ENCODE measurements at regions not wholly inside any gene's neighbourhood (a gene's known extent, or its start where the extent isn't known, plus 50 kb on each side); places are given as distances from the start of the nearest gene placed in this dataset.

DNA sequence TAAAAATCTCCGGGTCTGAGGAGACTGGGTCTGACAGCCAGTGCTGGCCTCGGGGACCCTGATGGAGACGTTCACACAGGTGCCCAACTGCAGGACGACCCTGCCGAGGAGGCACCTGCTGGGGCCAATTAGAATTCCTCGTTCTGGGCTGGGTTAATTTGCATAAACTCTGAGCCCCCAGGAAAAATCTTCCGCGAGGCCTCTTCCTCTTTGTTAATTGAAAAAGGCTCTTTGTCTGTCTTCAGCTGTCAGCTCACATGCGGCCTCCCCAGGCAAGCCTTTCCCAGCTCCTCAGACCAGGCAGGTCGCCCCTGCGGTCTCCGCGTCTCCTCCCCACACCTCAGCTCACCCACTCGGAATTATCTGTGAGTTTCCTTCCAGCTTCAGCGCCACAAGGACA, 400.2 kb downstream of the SEC14L1 start:
- ChIA-PET POLR2A (no interaction called here), CTCF (interaction anchor here (0.6 to 5.6 kb wide), 2 partner anchors 274 to 475 kb away, joined by 3 to 119 read pairs; no protein-coding TSS in a partner anchor)
- Histone ChIP-seq H3K4me3 (ENCODE audit: low read depth, low read length) (no peak overlapping the region), H3K27ac (ENCODE audit: extremely low read depth, low read depth, low read length) (no peak overlapping the region), H3K4me1 (ENCODE audit: control insufficient read depth, insufficient read depth, low read length) (peaks cover 13% of the 10 kb centered on the region), H3K9me3 (ENCODE audit: control insufficient read depth, insufficient read depth, low read depth, low read length) (no peaks in the 10 kb centered on the region), H3K36me3 (ENCODE audit: control insufficient read depth in 2 of 2, insufficient read depth in 1 of 2, low read length in 2 of 2) (no peaks in the 10 kb centered on the region)
- TF ChIP-seq SP7 (tag by site-specific recombination; IDR thresholded peaks at IDR 0.05) (no peak), TRIM28 (IDR thresholded peaks at IDR 0.05; ENCODE audit: borderline replicate concordance, low read length) (no peak), ZNF791 (tag by site-specific recombination; IDR thresholded peaks at IDR 0.05) (no peak), ZNF560 (tag by site-specific recombination; IDR thresholded peaks at IDR 0.05; ENCODE audit: borderline replicate concordance) (no peak)

DNA sequence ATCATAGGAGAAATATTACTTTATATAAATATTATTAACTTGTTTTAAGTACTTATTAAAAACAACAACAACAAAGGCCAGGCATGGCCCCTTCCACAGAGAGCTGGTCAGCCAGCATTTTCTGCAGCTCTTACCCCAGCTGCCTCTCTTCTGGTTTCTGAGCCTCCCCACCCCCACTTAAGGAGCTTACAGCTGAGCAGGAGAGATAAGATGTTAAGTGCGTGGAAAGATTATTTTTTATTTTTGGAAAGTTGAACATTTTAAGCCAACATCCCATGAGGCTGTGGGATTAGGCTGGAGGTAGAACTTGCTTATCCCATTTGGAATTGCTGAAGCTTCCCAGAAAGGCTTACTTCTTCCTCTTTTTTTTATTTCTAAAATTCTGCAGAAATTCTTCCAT, 401.2 kb downstream of the SEC14L1 start:
- Histone ChIP-seq H3K36me3 (ENCODE audit: control insufficient read depth in 2 of 2, insufficient read depth in 1 of 2, low read length in 2 of 2) (no peaks in the 10 kb centered on the region), H3K4me3 (ENCODE audit: low read depth, low read length) (no peak overlapping the region), H3K4me1 (ENCODE audit: control insufficient read depth, insufficient read depth, low read length) (peaks cover 13% of the 10 kb centered on the region), H3K27ac (ENCODE audit: extremely low read depth, low read depth, low read length) (no peak overlapping the region), H3K9me3 (ENCODE audit: control insufficient read depth, insufficient read depth, low read depth, low read length) (no peaks in the 10 kb centered on the region)
- CTCF ChIA-PET, result interaction anchor here (0.6 to 5.6 kb wide), 25 partner anchors 10 to 551 kb away, joined by 3 to 119 read pairs (median 4); no protein-coding TSS in a partner anchor
- TF ChIP-seq ZNF510 (tag by site-specific recombination; IDR thresholded peaks at IDR 0.05; ENCODE audit: insufficient replicate concordance) (peak; percentile 59), BCL11A (tag by site-specific recombination; IDR thresholded peaks at IDR 0.05; ENCODE audit: low read depth) (no peak)
- TF ChIP-seq, protein P1, sequence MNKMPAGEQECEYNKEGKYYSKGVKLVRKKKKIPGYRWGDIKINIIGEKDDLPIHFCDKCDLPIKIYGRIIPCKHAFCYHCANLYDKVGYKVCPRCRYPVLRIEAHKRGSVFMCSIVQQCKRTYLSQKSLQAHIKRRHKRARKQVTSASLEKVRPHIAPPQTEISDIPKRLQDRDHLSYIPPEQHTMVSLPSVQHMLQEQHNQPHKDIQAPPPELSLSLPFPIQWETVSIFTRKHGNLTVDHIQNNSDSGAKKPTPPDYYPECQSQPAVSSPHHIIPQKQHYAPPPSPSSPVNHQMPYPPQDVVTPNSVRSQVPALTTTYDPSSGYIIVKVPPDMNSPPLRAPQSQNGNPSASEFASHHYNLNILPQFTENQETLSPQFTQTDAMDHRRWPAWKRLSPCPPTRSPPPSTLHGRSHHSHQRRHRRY (tag by site-specific recombination; IDR thresholded peaks at IDR 0.05), result no peak
- POLR2A ChIA-PET, result interaction anchor here (1.0 to 2.0 kb wide), 2 partner anchors 38 to 416 kb away, joined by 3 to 23 read pairs; partner anchors contain the start of gene TNRC6C

DNA sequence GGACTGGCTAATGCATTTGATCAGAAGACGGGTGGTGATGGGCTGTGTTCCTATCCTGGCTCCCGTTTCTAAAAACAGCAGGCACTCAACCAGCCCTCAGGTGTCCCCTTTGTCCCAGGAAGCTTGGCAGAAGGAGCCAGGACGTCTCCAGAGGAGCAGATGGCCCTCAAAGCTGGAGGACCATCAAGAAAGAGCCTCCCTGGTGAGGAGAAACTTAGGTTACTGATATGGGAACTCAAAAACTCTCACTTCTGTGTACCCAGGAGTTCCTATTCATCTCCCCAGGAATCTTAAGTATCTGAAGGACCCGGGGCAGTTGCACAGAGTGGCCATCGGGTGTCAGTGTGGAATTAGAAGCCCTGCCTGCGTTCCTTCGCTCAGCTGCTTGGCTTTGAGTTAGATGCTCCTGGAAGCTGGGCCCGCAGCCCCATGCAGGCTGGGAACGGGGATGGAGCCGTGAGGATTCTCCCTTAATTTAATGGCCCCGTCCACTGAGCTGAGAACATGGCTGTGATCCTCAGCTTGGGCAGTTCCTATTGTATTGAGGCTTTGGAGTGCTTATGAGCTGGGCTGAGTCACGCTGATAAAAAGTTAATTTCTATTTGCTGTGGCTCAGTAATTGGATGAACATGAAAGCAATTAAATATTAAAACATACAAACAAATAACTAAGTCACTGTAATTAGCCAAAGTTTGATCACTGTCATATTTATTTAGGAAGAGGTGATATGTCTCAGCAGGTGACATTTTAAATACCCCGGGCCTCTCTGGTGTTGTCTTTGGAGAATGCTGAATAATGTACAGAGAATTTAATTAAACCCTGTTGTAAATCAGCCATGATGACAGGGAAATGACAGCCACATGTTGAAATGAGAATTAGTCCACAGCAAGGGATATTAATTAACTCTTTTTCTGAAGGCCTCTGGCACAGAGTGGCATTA, 402.1 kb downstream of the SEC14L1 start:
- ChIA-PET POLR2A (interaction anchor here (0.6 to 2.0 kb wide), 4 partner anchors 37 to 415 kb away, joined by 3 to 23 read pairs (median 3); partner anchors contain the start of gene TNRC6C), CTCF (interaction anchor here (0.6 to 5.6 kb wide), 38 partner anchors 9 to 860 kb away, joined by 3 to 119 read pairs (median 3); no protein-coding TSS in a partner anchor)
- Histone ChIP-seq H3K9me3 (ENCODE audit: control insufficient read depth, insufficient read depth, low read depth, low read length) (no peaks in the 10 kb centered on the region), H3K4me3 (ENCODE audit: low read depth, low read length) (no peak overlapping the region), H3K4me1 (ENCODE audit: control insufficient read depth, insufficient read depth, low read length) (peaks cover 13% of the 10 kb centered on the region), H3K27ac (ENCODE audit: extremely low read depth, low read depth, low read length) (no peak overlapping the region; the same call in 1 of the 2 replicates), H3K36me3 (ENCODE audit: control insufficient read depth in 2 of 2, insufficient read depth in 1 of 2, low read length in 2 of 2) (no peaks in the 10 kb centered on the region)
- TF ChIP-seq ZNF394 (tag by site-specific recombination; IDR thresholded peaks at IDR 0.05; ENCODE audit: borderline replicate concordance), result peak; percentile 79
- TF ChIP-seq ZNF529 (tag by site-specific recombination; IDR thresholded peaks at IDR 0.05; ENCODE audit: insufficient replicate concordance), result no peak
- peak; percentile 89 for TF ChIP-seq ZFP69B (tag by site-specific recombination; IDR thresholded peaks at IDR 0.05)
- peak; percentile 63; the same call in 1 of the 2 replicates for TF ChIP-seq BCL11A (tag by site-specific recombination; IDR thresholded peaks at IDR 0.05; ENCODE audit: low read depth)
- TF ChIP-seq ZSCAN30 (tag by site-specific recombination; IDR thresholded peaks at IDR 0.05), result peak; percentile 97
- TF ChIP-seq ZNF350 (tag by site-specific recombination; IDR thresholded peaks at IDR 0.05), result no peak
- peak; percentile 85 for TF ChIP-seq WT1 (tag by site-specific recombination; IDR thresholded peaks at IDR 0.05)
- TF ChIP-seq KLF10 (tag by site-specific recombination; IDR thresholded peaks at IDR 0.05), result peak; percentile 87
- TF ChIP-seq ZBTB48 (tag by site-specific recombination; IDR thresholded peaks at IDR 0.05), result peak; percentile 67; the same call in 1 of the 2 replicates
- TF ChIP-seq SALL2 (tag by site-specific recombination; IDR thresholded peaks at IDR 0.05; ENCODE audit: borderline replicate concordance), result no peak
- TF ChIP-seq ZNF549 (tag by site-specific recombination; IDR thresholded peaks at IDR 0.05), result no peak
- TF ChIP-seq, protein P1 (tag by site-specific recombination; IDR thresholded peaks at IDR 0.05), result no peak
- TF ChIP-seq ZNF423 (tag by site-specific recombination; IDR thresholded peaks at IDR 0.05), result no peak
- no peak for TF ChIP-seq ZNF23 (tag by site-specific recombination; IDR thresholded peaks at IDR 0.05; ENCODE audit: borderline replicate concordance)
- TF ChIP-seq ZNF791 (tag by site-specific recombination; IDR thresholded peaks at IDR 0.05), result no peak
- no peak for TF ChIP-seq PRDM1 (tag by site-specific recombination; IDR thresholded peaks at IDR 0.05)
- TF ChIP-seq ZNF501 (tag by site-specific recombination; IDR thresholded peaks at IDR 0.05), result peak; percentile 69
- TF ChIP-seq, protein P2, sequence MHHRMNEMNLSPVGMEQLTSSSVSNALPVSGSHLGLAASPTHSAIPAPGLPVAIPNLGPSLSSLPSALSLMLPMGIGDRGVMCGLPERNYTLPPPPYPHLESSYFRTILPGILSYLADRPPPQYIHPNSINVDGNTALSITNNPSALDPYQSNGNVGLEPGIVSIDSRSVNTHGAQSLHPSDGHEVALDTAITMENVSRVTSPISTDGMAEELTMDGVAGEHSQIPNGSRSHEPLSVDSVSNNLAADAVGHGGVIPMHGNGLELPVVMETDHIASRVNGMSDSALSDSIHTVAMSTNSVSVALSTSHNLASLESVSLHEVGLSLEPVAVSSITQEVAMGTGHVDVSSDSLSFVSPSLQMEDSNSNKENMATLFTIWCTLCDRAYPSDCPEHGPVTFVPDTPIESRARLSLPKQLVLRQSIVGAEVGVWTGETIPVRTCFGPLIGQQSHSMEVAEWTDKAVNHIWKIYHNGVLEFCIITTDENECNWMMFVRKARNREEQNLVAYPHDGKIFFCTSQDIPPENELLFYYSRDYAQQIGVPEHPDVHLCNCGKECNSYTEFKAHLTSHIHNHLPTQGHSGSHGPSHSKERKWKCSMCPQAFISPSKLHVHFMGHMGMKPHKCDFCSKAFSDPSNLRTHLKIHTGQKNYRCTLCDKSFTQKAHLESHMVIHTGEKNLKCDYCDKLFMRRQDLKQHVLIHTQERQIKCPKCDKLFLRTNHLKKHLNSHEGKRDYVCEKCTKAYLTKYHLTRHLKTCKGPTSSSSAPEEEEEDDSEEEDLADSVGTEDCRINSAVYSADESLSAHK (tag by site-specific recombination; IDR thresholded peaks at IDR 0.05), result 0 out of 2 replicates have a peak, but pooled peaks have one; percentile 22
- TF ChIP-seq ZBTB7A (tag by site-specific recombination; IDR thresholded peaks at IDR 0.05; ENCODE audit: low read depth), result 0 out of 2 replicates have a peak, but pooled peaks have one; percentile 36
- no peak for TF ChIP-seq ZXDB (tag by site-specific recombination; IDR thresholded peaks at IDR 0.05)
- no peak for TF ChIP-seq ZSCAN16 (tag by site-specific recombination; IDR thresholded peaks at IDR 0.05)
